Calu3 (cell line): ENCODE measurements at regions not wholly inside any gene's neighbourhood (a gene's known extent, or its start where the extent isn't known, plus 50 kb on each side); places are given as distances from the start of the nearest gene placed in this dataset.

Experiments used
- BruUV-seq: library from RNA; stranded (reverse); fragments of 400-500 nt; replicated peaks from 2 replicates; lab custom pipeline; 2021; lab: Mats Ljungman, UMichigan
- CTCF ChIA-PET: fragments of 300-600 bp; sonication (Branson Sonifier 250); formaldehyde crosslinking; loops from one replicate; lab custom pipeline; 2022; ENCODE audit warnings: antibody characterized with exemption; lab: Charles Lee
- DNase-seq: peaks from one replicate; pipeline ENCODE4 v3.0.0; 2022
- H3K27ac Mint-ChIP-seq: one replicate; pipeline ENCODE4 v1.8.0; 2022; ENCODE audit warnings: mixed read lengths; ENCODE audit not compliant: unreplicated experiment
- H3K27me3 Mint-ChIP-seq: one replicate; pipeline ENCODE4 v1.8.0; 2022; ENCODE audit warnings: mixed read lengths; ENCODE audit not compliant: unreplicated experiment
- H3K36me3 Mint-ChIP-seq: one replicate; pipeline ENCODE4 v1.8.0; 2022; ENCODE audit warnings: mild to moderate bottlenecking, moderate library complexity, mixed read lengths; ENCODE audit not compliant: insufficient read depth, unreplicated experiment
- H3K4me1 Mint-ChIP-seq: one replicate; pipeline ENCODE4 v1.8.0; 2022; ENCODE audit warnings: mild to moderate bottlenecking, low read depth, mixed read lengths; ENCODE audit not compliant: unreplicated experiment
- H3K4me3 Mint-ChIP-seq: one replicate; pipeline ENCODE4 v1.8.0; 2022; ENCODE audit warnings: mild to moderate bottlenecking, low read depth, moderate library complexity, mixed read lengths; ENCODE audit not compliant: unreplicated experiment
- H3K9me3 Mint-ChIP-seq: one replicate; pipeline ENCODE4 v1.8.0; 2022; ENCODE audit warnings: low read depth, mixed read lengths; ENCODE audit not compliant: unreplicated experiment
- CTCF ChIP-seq: fragments of 200-600 bp; IDR thresholded peaks from one replicate; pipeline ENCODE4 v1.8.0; 2022; ENCODE audit warnings: antibody characterized with exemption; ENCODE audit not compliant: unreplicated experiment
- intact Hi-C: fragments of 100-400 bp; cut with micrococcal nuclease; formaldehyde crosslinking; loops from one replicate; pipeline ENCODE4 v1.10.0; 2022; ENCODE audit not compliant: unreplicated experiment

GRCh38 chr4:180134091-180134866 is 2108.9 kb upstream of the TENM3 start:
- H3K27ac Mint-ChIP-seq, result no peak overlapping the region
- H3K9me3 Mint-ChIP-seq, result no peaks in the 10 kb centered on the region

GRCh38 chr4:180141734-180142133 is 2101.5 kb upstream of the TENM3 start:
- BruUV-seq, result no TSS peak
- intact Hi-C loops, result no loop called here
- TF ChIP-seq CTCF, result no peak
- H3K9me3 Mint-ChIP-seq, result no peaks in the 10 kb centered on the region
- no peaks in the 10 kb centered on the region for H3K4me1 Mint-ChIP-seq
- no peak overlapping the region for H3K27ac Mint-ChIP-seq
- H3K27me3 Mint-ChIP-seq, result no peaks in the 10 kb centered on the region
- DNase-seq, result no peak
- H3K4me3 Mint-ChIP-seq, result no peak overlapping the region
- no peaks in the 10 kb centered on the region for H3K36me3 Mint-ChIP-seq
- CTCF ChIA-PET, result no interaction called here

More at GRCh38 chr4:180134091-180134866, 2108.9 kb upstream of the TENM3 start:
- no TSS peak for BruUV-seq
- CTCF ChIA-PET, result no interaction called here
- intact Hi-C loops, result no loop called here
- no peaks in the 10 kb centered on the region for H3K36me3 Mint-ChIP-seq
- H3K4me3 Mint-ChIP-seq, result peak overlapping the region; percentile 34
- TF ChIP-seq CTCF, result no peak
- no peaks in the 10 kb centered on the region for H3K27me3 Mint-ChIP-seq
- DNase-seq, result peak; percentile 3
- H3K4me1 Mint-ChIP-seq, result peaks cover 9% of the 10 kb centered on the region

GRCh38 chr4:180148737-180149136 is 2094.5 kb upstream of the TENM3 start:
- Mint-ChIP-seq H3K36me3 (no peaks in the 10 kb centered on the region), H3K27ac (no peak overlapping the region), H3K9me3 (no peaks in the 10 kb centered on the region), H3K4me3 (no peak overlapping the region), H3K27me3 (no peaks in the 10 kb centered on the region), H3K4me1 (no peaks in the 10 kb centered on the region)
- TF ChIP-seq CTCF, result no peak
- no TSS peak for BruUV-seq
- CTCF ChIA-PET, result no interaction called here
- DNase-seq, result no peak
- intact Hi-C loops, result loop anchor here (5.0 kb wide), 1 partner anchor 81 kb away; no protein-coding TSS in a partner anchor

- TF ChIP-seq CTCF, result peak; percentile 28
- no peaks in the 10 kb centered on the region for H3K36me3 Mint-ChIP-seq
These were observed 2092.4 kb upstream of the TENM3 start for GRCh38 chr4:180150818-180151217.

More at GRCh38 chr4:180150818-180151217, 2092.4 kb upstream of the TENM3 start:
- H3K4me1 Mint-ChIP-seq, result no peaks in the 10 kb centered on the region
- no peak for DNase-seq
- BruUV-seq, result no TSS peak
- no peak overlapping the region for H3K27ac Mint-ChIP-seq
- no peak overlapping the region for H3K4me3 Mint-ChIP-seq
- intact Hi-C loops, result no loop called here
- no peaks in the 10 kb centered on the region for H3K9me3 Mint-ChIP-seq
- H3K27me3 Mint-ChIP-seq, result no peaks in the 10 kb centered on the region
- CTCF ChIA-PET, result no interaction called here
